H1 (cell line): ENCODE measurements at regions not wholly inside any gene's neighbourhood (a gene's known extent, or its start where the extent isn't known, plus 50 kb on each side); places are given as distances from the start of the nearest gene placed in this dataset.

Source experiments
- CTCF ChIA-PET: fragments of 300-600 bp; sonication (Branson Sonifier 250); formaldehyde crosslinking; loops from one replicate; lab custom pipeline; 2021; ENCODE audit not compliant: partially characterized antibody; lab: Charles Lee
- POLR2A ChIA-PET: fragments of 300-600 bp; sonication (Branson Sonifier 250); formaldehyde crosslinking; loops from one replicate; lab custom pipeline; 2021; ENCODE audit warnings: inconsistent platforms; ENCODE audit not compliant: partially characterized antibody; lab: Charles Lee
- DNase-seq, 2 experiments: peaks; one replicate each; pipeline versions ENCODE4 v3.0.0 to v3.0.0-alpha.2; 2010 to 2022; ENCODE audit warnings: low spot score in 2 of 2, low read depth in 1 of 2, mixed read lengths in 1 of 2
- FAIRE-seq: peaks from 2 replicates; lab custom pipeline; 2011; peaks lifted over from hg19 to GRCh38; lab: Jason Lieb, UNC
- H2AFZ ChIP-seq: 2 replicates; pipeline ENCODE4 v1.8.1; 2012; ENCODE audit warnings: low read length, inconsistent platforms
- H2AK5ac ChIP-seq: 2 replicates; pipeline ENCODE4 v1.6.1; 2013; ENCODE audit warnings: low read depth, low read length
- H2BK120ac ChIP-seq: replicated peaks from 2 replicates; pipeline ENCODE3; 2013; ENCODE audit warnings: low read depth, low read length, inconsistent platforms
- H2BK12ac ChIP-seq: 2 replicates; pipeline ENCODE4 v1.6.1; 2013; ENCODE audit warnings: low read depth, low read length
- H2BK15ac ChIP-seq: 2 replicates; pipeline ENCODE4 v1.6.1; 2013; ENCODE audit warnings: low read length
- H2BK20ac ChIP-seq: 2 replicates; pipeline ENCODE4 v1.6.1; 2013; ENCODE audit warnings: low read length
- H2BK5ac ChIP-seq: 2 replicates; pipeline ENCODE4 v1.6.1; 2013; ENCODE audit warnings: low read depth, low read length
- H3K14ac ChIP-seq: 2 replicates; pipeline ENCODE4 v1.6.1; 2013; ENCODE audit warnings: inconsistent platforms; ENCODE audit not compliant: insufficient read length
- H3K18ac ChIP-seq: 2 replicates; pipeline ENCODE4 v1.6.1; 2013; ENCODE audit warnings: low read length; ENCODE audit errors: extremely low read depth
- H3K23ac ChIP-seq: 2 replicates; pipeline ENCODE4 v1.6.1; 2013; ENCODE audit warnings: inconsistent platforms; ENCODE audit not compliant: insufficient read length
- H3K23me2 ChIP-seq: 2 replicates; pipeline ENCODE4 v1.6.1; 2013; ENCODE audit warnings: low read depth, low read length
- H3K27ac ChIP-seq: 2 replicates; pipeline ENCODE4 v1.6.1; 2011; ENCODE audit warnings: low read depth, low read length, inconsistent platforms
- H3K27me3 ChIP-seq, 4 experiments: replicated peaks in 1 of 4; 1 replicate in 1 of 4; 2 replicates in 3 of 4; pipeline versions ENCODE4 v1.6.1 to v1.8.1; 2011 to 2013; ENCODE audit warnings: low read length in 3 of 4, mild to moderate bottlenecking in 3 of 4, inconsistent platforms in 2 of 4, mixed read lengths in 2 of 4, moderate library complexity in 1 of 4; ENCODE audit not compliant: control insufficient read depth in 3 of 4, insufficient read depth in 3 of 4; ENCODE audit errors: extremely low read depth in 1 of 4
- H3K36me3 ChIP-seq, 4 experiments: 2 replicates each; pipeline versions ENCODE4 v1.6.1 to v1.8.1; 2011 to 2013; ENCODE audit warnings: mild to moderate bottlenecking in 4 of 4, low read length in 3 of 4, moderate library complexity in 2 of 4, control low read depth in 1 of 4, inconsistent platforms in 1 of 4; ENCODE audit not compliant: insufficient read depth in 4 of 4, control insufficient read depth in 2 of 4
- H3K4ac ChIP-seq: replicated peaks from 2 replicates; pipeline ENCODE3; 2013; ENCODE audit warnings: low read length, low read depth, mixed read lengths, inconsistent platforms; ENCODE audit not compliant: insufficient read length
- H3K4me1 ChIP-seq, 4 experiments: replicated peaks in 1 of 4; 1 replicate in 1 of 4; 2 replicates in 3 of 4; pipeline versions ENCODE4 v1.6.1 to v1.8.1; 2011 to 2013; ENCODE audit warnings: low read length in 3 of 4, inconsistent platforms in 2 of 4, mixed read lengths in 1 of 4; ENCODE audit not compliant: insufficient read depth in 4 of 4, control insufficient read depth in 3 of 4
- H3K4me2 ChIP-seq, 2 experiments: 2 replicates each; pipeline versions ENCODE4 v1.6.1 to v1.8.1; 2011 to 2013; ENCODE audit warnings: low read depth in 2 of 2, low read length in 2 of 2, control low read depth in 1 of 2, inconsistent platforms in 1 of 2, mild to moderate bottlenecking in 1 of 2; ENCODE audit not compliant: insufficient read depth in 1 of 2
- H3K4me3 ChIP-seq, 4 experiments: fragments of 200-600, 300-600 bp in 1 of 4; sonication (generic), shearing (Covaris generic), sonication (Bioruptor Twin) in 1 of 4; 2 replicates each; pipeline versions ENCODE4 v1.5.1 to v1.8.1; 2011 to 2016; ENCODE audit warnings: low read length in 4 of 4, low read depth in 3 of 4, control low read depth in 2 of 4, inconsistent platforms in 2 of 4, mild to moderate bottlenecking in 2 of 4, mixed read lengths in 1 of 4, moderate library complexity in 1 of 4; ENCODE audit not compliant: insufficient read depth in 2 of 4; ENCODE audit errors: extremely low read depth in 1 of 4
- H3K56ac ChIP-seq: replicated peaks from 2 replicates; pipeline ENCODE3; 2013; ENCODE audit warnings: low read depth, mild to moderate bottlenecking, mixed read lengths, low read length, inconsistent platforms; ENCODE audit not compliant: insufficient read length
- H3K79me1 ChIP-seq: 2 replicates; pipeline ENCODE4 v1.6.1; 2013; ENCODE audit warnings: low read depth, low read length, control low read depth
- H3K79me2 ChIP-seq, 2 experiments: 2 replicates each; pipeline versions ENCODE4 v1.6.1 to v1.8.1; 2012 to 2013; ENCODE audit warnings: low read length in 2 of 2, mild to moderate bottlenecking in 2 of 2, inconsistent platforms in 1 of 2; ENCODE audit not compliant: insufficient read depth in 2 of 2, control insufficient read depth in 1 of 2
- H3K9ac ChIP-seq, 4 experiments: replicated peaks in 1 of 4; 1 replicate in 1 of 4; 2 replicates in 3 of 4; pipeline versions ENCODE4 v1.6.1 to v1.8.1; 2011 to 2013; ENCODE audit warnings: low read depth in 3 of 4, low read length in 3 of 4, control low read depth in 2 of 4, mild to moderate bottlenecking in 2 of 4, moderate library complexity in 2 of 4, inconsistent platforms in 1 of 4; ENCODE audit errors: extremely low read depth in 1 of 4
- H3K9me3 ChIP-seq, 2 experiments: 2 replicates each; pipeline versions ENCODE4 v1.6.1 to v1.8.1; 2012 to 2013; ENCODE audit warnings: mild to moderate bottlenecking in 2 of 2, moderate library complexity in 2 of 2, control low read depth in 1 of 2, inconsistent platforms in 1 of 2, low read depth in 1 of 2, low read length in 1 of 2, mixed read lengths in 1 of 2; ENCODE audit not compliant: insufficient read depth in 2 of 2
- H4K20me1 ChIP-seq, 2 experiments: replicated peaks in 1 of 2; 2 replicates each; pipeline versions ENCODE3 to v1.8.1; 2011 to 2013; ENCODE audit warnings: inconsistent platforms in 2 of 2, low read length in 2 of 2, mild to moderate bottlenecking in 1 of 2; ENCODE audit not compliant: insufficient read depth in 2 of 2, control insufficient read depth in 1 of 2
- H4K5ac ChIP-seq: 2 replicates; pipeline ENCODE4 v1.6.1; 2013; ENCODE audit warnings: low read length, low read depth, mixed read lengths, inconsistent platforms; ENCODE audit not compliant: insufficient read length
- H4K8ac ChIP-seq: 2 replicates; pipeline ENCODE4 v1.8.0; 2013; ENCODE audit warnings: mild to moderate bottlenecking, moderate library complexity, low read length, inconsistent platforms; ENCODE audit not compliant: insufficient read depth; ENCODE audit errors: extremely low read depth
- H4K91ac ChIP-seq: replicated peaks from 2 replicates; pipeline ENCODE3; 2013; ENCODE audit warnings: low read length, mixed read lengths, inconsistent platforms; ENCODE audit not compliant: insufficient read length
- CBX8 ChIP-seq: fragments of 300-800, 300-1000 bp; sonication (generic); IDR thresholded peaks from 2 replicates; pipeline ENCODE4 v1.7.1; 2016; ENCODE audit warnings: low read depth, low read length, borderline replicate concordance
- CEBPB ChIP-seq: IDR thresholded peaks from 2 replicates; pipeline ENCODE4 v1.6.1; 2012; ENCODE audit warnings: low read depth, low read length
- CTBP2 ChIP-seq: IDR thresholded peaks from 2 replicates; pipeline ENCODE4 v1.7.0; 2011; ENCODE audit warnings: borderline replicate concordance, mild to moderate bottlenecking, moderate library complexity, mixed read lengths, low read length; ENCODE audit not compliant: insufficient read depth, insufficient read length
- NANOG ChIP-seq: IDR thresholded peaks from 2 replicates; pipeline ENCODE4 v1.6.1; 2011; ENCODE audit warnings: low read length, low read depth, mild to moderate bottlenecking, inconsistent platforms; ENCODE audit not compliant: insufficient read depth, poor library complexity, severe bottlenecking
- SIN3A ChIP-seq, 2 experiments: IDR thresholded peaks in 1 of 2; conservative IDR thresholded peaks in 1 of 2; 2 replicates each; pipeline ENCODE4 v1.6.1; 2011 to 2012; ENCODE audit warnings: low read length in 2 of 2, improper control_type of control experiment in 1 of 2, low read depth in 1 of 2, mild to moderate bottlenecking in 1 of 2
- SIX5 ChIP-seq: IDR thresholded peaks from 2 replicates; pipeline ENCODE4 v1.6.1; 2011; ENCODE audit warnings: mild to moderate bottlenecking, low read depth, low read length
- SP2 ChIP-seq: IDR thresholded peaks from 2 replicates; pipeline ENCODE4 v1.6.1; 2012; ENCODE audit warnings: mild to moderate bottlenecking, low read length, inconsistent platforms
- SRF ChIP-seq: IDR thresholded peaks from 2 replicates; pipeline ENCODE4 v1.6.1; 2011; ENCODE audit warnings: mild to moderate bottlenecking, low read depth, low read length, moderate library complexity
- SUZ12 ChIP-seq: fragments of 200-600 bp; sonication (generic); IDR thresholded peaks from 2 replicates; pipeline ENCODE4 v1.6.1; 2012; ENCODE audit warnings: mild to moderate bottlenecking, inconsistent platforms, low read length, moderate library complexity, mixed read lengths
- TBP ChIP-seq: IDR thresholded peaks from 2 replicates; pipeline ENCODE4 v1.6.1; 2011; ENCODE audit warnings: low read depth, low read length, improper control_type of control experiment
- USF2 ChIP-seq: IDR thresholded peaks from 2 replicates; pipeline ENCODE4 v1.6.1; 2011; ENCODE audit warnings: low read length, improper control_type of control experiment
- ZNF274 ChIP-seq: IDR thresholded peaks from 2 replicates; pipeline ENCODE4 v1.7.0; 2012; ENCODE audit warnings: low read length, borderline replicate concordance; ENCODE audit errors: extremely low read depth
- WGBS, 2 experiments: shearing (Covaris generic) in 1 of 2; methylation state at CpG; one replicate each; pipeline versions ENCODE4 v1.1.6 to v1.1.7; 2013 to 2015; ENCODE audit warnings: low lambda C conversion rate in 2 of 2, mixed read lengths in 2 of 2, inconsistent platforms in 1 of 2, low coverage in 1 of 2, missing lambda C conversion rate in 1 of 2; ENCODE audit not compliant: insufficient replicate concordance in 2 of 2, insufficient coverage in 1 of 2, insufficient read length in 1 of 2; ENCODE audit errors: extremely low coverage in 1 of 2, missing lambda C conversion rate in 1 of 2; 5-methylcytosine and 5-hydroxymethylcytosine counted together

- H3K36me3 ChIP-seq = no peaks in the 10 kb centered on the region
- H3K4me2 ChIP-seq = no peak overlapping the region
- no peak overlapping the region for H4K8ac ChIP-seq
- no peak overlapping the region for H4K91ac ChIP-seq
- no peak overlapping the region for H3K23ac ChIP-seq
- H2BK5ac ChIP-seq = no peak overlapping the region
- H2BK15ac ChIP-seq = no peak overlapping the region
- no peak for FAIRE-seq
- no peak overlapping the region for H3K9ac ChIP-seq
- no peaks in the 10 kb centered on the region for H3K23me2 ChIP-seq
- no peak overlapping the region for H2AFZ ChIP-seq
- no peaks in the 10 kb centered on the region for H4K20me1 ChIP-seq
- H2BK120ac ChIP-seq = no peak overlapping the region
- H2AK5ac ChIP-seq = no peak overlapping the region
- no peak overlapping the region for H3K4ac ChIP-seq
- H3K4me1 ChIP-seq = no peaks in the 10 kb centered on the region
- no peak overlapping the region for H3K4me3 ChIP-seq
- H3K79me2 ChIP-seq = no peaks in the 10 kb centered on the region
- no peak overlapping the region for H2BK20ac ChIP-seq
- ChIA-PET CTCF (interaction anchor here (0.7 to 1.6 kb wide), 3 partner anchors 9 to 140 kb away, joined by 3 to 6 read pairs (median 3); no protein-coding TSS in a partner anchor), POLR2A (no interaction called here)
- TF ChIP-seq SIX5 (no peak), ZNF274 (no peak), SUZ12 (no peak), SP2 (no peak), USF2 (no peak), SIN3A (conservative IDR thresholded peaks at IDR 0.05 in 1 of 2, IDR thresholded peaks at IDR 0.05 in 1 of 2; ENCODE audit: low read depth in 1 of 2, low read length in 2 of 2) (no peak), CEBPB (no peak), TBP (no peak), CBX8 (no peak), SRF (no peak), CTBP2 (no peak), NANOG (no peak)
- no peak overlapping the region for H3K18ac ChIP-seq
- H3K56ac ChIP-seq = no peak overlapping the region
- H4K5ac ChIP-seq = no peak overlapping the region
- H3K9me3 ChIP-seq = no peaks in the 10 kb centered on the region
- DNase-seq = no peak
- 94% methylated on average over 3 of the region's 3 CpGs; no CpG with 5 or more reads in 1 of the 2 experiments for WGBS, 2 experiments
- peaks cover 0 to 1% (median 0%) of the 10 kb centered on the region in 4 experiments; a peak in 1 of 7 replicates for H3K27me3 ChIP-seq
- no peak overlapping the region for H2BK12ac ChIP-seq
- H3K79me1 ChIP-seq = no peaks in the 10 kb centered on the region
- no peak overlapping the region for H3K14ac ChIP-seq
- no peak overlapping the region for H3K27ac ChIP-seq
Observed at GRCh38 chr3:102085431-102086176, 236.3 kb downstream of the NFKBIZ start.
